Spleen (tissue), 7 donors: ENCODE measurements at regions not wholly inside any gene's neighbourhood (a gene's known extent, or its start where the extent isn't known, plus 50 kb on each side); places are given as distances from the start of the nearest gene placed in this dataset.

Source experiments
- CTCF ChIP-seq, 11 experiments: fragments of 200-600 bp in 7 of 11; fragments of 450-650 bp in 4 of 11; sonication (generic) in 4 of 11; IDR thresholded peaks in 8 of 11; conservative IDR thresholded peaks in 3 of 11; 1 replicate in 7 of 11; 2 replicates in 4 of 11; pipeline versions ENCODE4 v1.4.0 to v1.8.0; 2016 to 2021; ENCODE audit warnings: antibody characterized with exemption in 11 of 11, inconsistent platforms in 4 of 11, mild to moderate bottlenecking in 1 of 11
- POLR2A ChIP-seq, 3 donors: fragments of 450-650 bp; IDR thresholded peaks; one replicate each; pipeline ENCODE4 v1.5.1; 2017; ENCODE audit warnings: antibody characterized with exemption in 3 of 3, mild to moderate bottlenecking in 1 of 3
- POLR2AphosphoS5 ChIP-seq, 3 donors: sonication (generic); formaldehyde crosslinking; IDR thresholded peaks; one replicate each; pipeline ENCODE4 v1.5.1; 2017; ENCODE audit warnings: antibody characterized with exemption in 3 of 3
- donor health status: DM: no; HTN: no; CAD: no; lungs with moderate emphysema.
- donor health status: DM: no; HTN: no; CAD: no.
- donor health status: DM: no; HTN: no; CAD: no.

- TF ChIP-seq CTCF (IDR thresholded peaks at IDR 0.05 in 8 of 11, conservative IDR thresholded peaks at IDR 0.05 in 3 of 11) (no peak), POLR2A (IDR thresholded peaks at IDR 0.05) (no peak), POLR2AphosphoS5 (IDR thresholded peaks at IDR 0.05) (no peak)
Observed at GRCh38 chr5:147095740-147096139, 139.1 kb upstream of the STK32A start.
